H9 (cell line): ENCODE measurements at regions not wholly inside any gene's neighbourhood (a gene's known extent, or its start where the extent isn't known, plus 50 kb on each side); places are given as distances from the start of the nearest gene placed in this dataset.

Experiments
- DNase-seq: peaks from one replicate; pipeline ENCODE4 v3.0.0-alpha.2; 2017
- H2AFZ ChIP-seq: one replicate; pipeline ENCODE4 v1.6.1; 2013; ENCODE audit warnings: mild to moderate bottlenecking, low read length, control low read depth, moderate library complexity
- H2AK5ac ChIP-seq: 2 replicates; pipeline ENCODE4 v1.6.1; 2013; ENCODE audit warnings: low read length, control low read depth, mixed read lengths; ENCODE audit not compliant: insufficient read length
- H2BK120ac ChIP-seq: one replicate; pipeline ENCODE4 v1.6.1; 2013; ENCODE audit warnings: low read depth, mild to moderate bottlenecking, low read length, control low read depth, inconsistent platforms; ENCODE audit not compliant: poor library complexity, severe bottlenecking
- H2BK12ac ChIP-seq: 2 replicates; pipeline ENCODE4 v1.6.1; 2013; ENCODE audit warnings: low read length, control low read depth, mixed read lengths, low read depth; ENCODE audit not compliant: insufficient read length
- H2BK15ac ChIP-seq: 2 replicates; pipeline ENCODE4 v1.6.1; 2013; ENCODE audit warnings: low read depth, low read length, control low read depth
- H2BK20ac ChIP-seq: one replicate; pipeline ENCODE4 v1.6.1; 2013; ENCODE audit warnings: low read depth, mild to moderate bottlenecking, low read length, control low read depth, inconsistent platforms; ENCODE audit not compliant: poor library complexity, severe bottlenecking
- H2BK5ac ChIP-seq: 2 replicates; pipeline ENCODE4 v1.6.1; 2013; ENCODE audit warnings: low read length, control low read depth, mixed read lengths; ENCODE audit not compliant: insufficient read length
- H3K14ac ChIP-seq: 2 replicates; pipeline ENCODE4 v1.6.1; 2013; ENCODE audit warnings: low read length, control low read depth; ENCODE audit not compliant: insufficient read depth
- H3K18ac ChIP-seq: 2 replicates; pipeline ENCODE4 v1.6.1; 2013; ENCODE audit warnings: low read depth, mild to moderate bottlenecking, mixed read lengths, low read length, control low read depth; ENCODE audit not compliant: insufficient read length
- H3K23ac ChIP-seq: 2 replicates; pipeline ENCODE4 v1.6.1; 2013; ENCODE audit warnings: low read length, control low read depth, mixed read lengths, low read depth; ENCODE audit not compliant: insufficient read length
- H3K23me2 ChIP-seq: 2 replicates; pipeline ENCODE4 v1.6.1; 2013; ENCODE audit warnings: low read depth, mild to moderate bottlenecking, mixed read lengths, low read length, control low read depth; ENCODE audit not compliant: insufficient read length, poor library complexity, severe bottlenecking
- H3K27ac ChIP-seq: 2 replicates; pipeline ENCODE4 v1.5.1; 2013; ENCODE audit warnings: low read length, control low read depth, mixed read lengths, low read depth; ENCODE audit not compliant: insufficient read length
- H3K27me3 ChIP-seq: 2 replicates; pipeline ENCODE4 v1.6.1; 2013; ENCODE audit warnings: low read length, control low read depth, inconsistent platforms; ENCODE audit not compliant: insufficient read depth
- H3K4ac ChIP-seq: 2 replicates; pipeline ENCODE4 v1.6.1; 2013; ENCODE audit warnings: low read depth, mild to moderate bottlenecking, control low read depth, inconsistent platforms, low read length, moderate library complexity
- H3K4me1 ChIP-seq: 2 replicates; pipeline ENCODE4 v1.6.1; 2013; ENCODE audit warnings: low read length, control low read depth, inconsistent platforms; ENCODE audit not compliant: insufficient read depth
- H3K4me2 ChIP-seq: 2 replicates; pipeline ENCODE4 v1.6.1; 2013; ENCODE audit warnings: low read length, control low read depth, mixed read lengths; ENCODE audit not compliant: insufficient read length, insufficient read depth
- H3K56ac ChIP-seq: 2 replicates; pipeline ENCODE4 v1.6.1; 2013; ENCODE audit warnings: low read depth, mild to moderate bottlenecking, mixed read lengths, low read length, control low read depth; ENCODE audit not compliant: insufficient read length
- H3K79me1 ChIP-seq: 2 replicates; pipeline ENCODE4 v1.6.1; 2013; ENCODE audit warnings: low read depth, mild to moderate bottlenecking, moderate library complexity, low read length, control low read depth, inconsistent platforms; ENCODE audit not compliant: insufficient read depth, poor library complexity, severe bottlenecking
- H3K79me2 ChIP-seq: 2 replicates; pipeline ENCODE4 v1.6.1; 2013; ENCODE audit warnings: low read length, control low read depth, inconsistent platforms; ENCODE audit not compliant: insufficient read depth
- H3K9ac ChIP-seq: 2 replicates; pipeline ENCODE4 v1.6.1; 2013; ENCODE audit warnings: low read length, control low read depth, mixed read lengths; ENCODE audit not compliant: insufficient read length; ENCODE audit errors: extremely low read depth
- H3K9me3 ChIP-seq: one replicate; pipeline ENCODE4 v1.6.1; 2013; ENCODE audit warnings: low read depth, low read length, inconsistent platforms; ENCODE audit not compliant: control insufficient read depth
- H3T11ph ChIP-seq: one replicate; pipeline ENCODE4 v1.6.1; 2013; ENCODE audit warnings: mild to moderate bottlenecking, low read length, control low read depth, inconsistent platforms
- H4K20me1 ChIP-seq: one replicate; pipeline ENCODE4 v1.6.1; 2013; ENCODE audit not compliant: control insufficient read depth, insufficient read length, insufficient read depth
- H4K5ac ChIP-seq: 2 replicates; pipeline ENCODE4 v1.6.1; 2013; ENCODE audit warnings: low read depth, mild to moderate bottlenecking, mixed read lengths, low read length, control low read depth; ENCODE audit not compliant: insufficient read length
- H4K8ac ChIP-seq: replicated peaks from 2 replicates; pipeline ENCODE4 v1.6.1; 2013; ENCODE audit warnings: low read length, control low read depth, mixed read lengths, low read depth; ENCODE audit not compliant: insufficient read length
- H4K91ac ChIP-seq: 2 replicates; pipeline ENCODE4 v1.6.1; 2013; ENCODE audit warnings: low read depth, mild to moderate bottlenecking, moderate library complexity, mixed read lengths, low read length, control low read depth; ENCODE audit not compliant: insufficient read length
- H3K27ac Mint-ChIP-seq, 3 experiments: 2 replicates in 2 of 3; 3 replicates in 1 of 3; pipeline ENCODE4 v1.8.0; 2020 to 2021; ENCODE audit warnings: mixed read lengths in 3 of 3, mild to moderate bottlenecking in 1 of 3, moderate library complexity in 1 of 3
- H3K27me3 Mint-ChIP-seq: 2 replicates; pipeline ENCODE4 v1.8.0; 2021; ENCODE audit warnings: low read depth, mild to moderate bottlenecking, moderate library complexity, mixed read lengths
- H3K36me3 Mint-ChIP-seq, 3 experiments: 2 replicates in 2 of 3; 3 replicates in 1 of 3; pipeline ENCODE4 v1.8.0; 2020 to 2021; ENCODE audit warnings: low read depth in 3 of 3, mixed read lengths in 3 of 3; ENCODE audit not compliant: insufficient read depth in 1 of 3
- H3K4me1 Mint-ChIP-seq, 2 experiments: 2 replicates each; pipeline ENCODE4 v1.8.0; 2020; ENCODE audit warnings: mixed read lengths in 2 of 2
- H3K4me3 Mint-ChIP-seq, 2 experiments: 2 replicates in 1 of 2; 3 replicates in 1 of 2; pipeline ENCODE4 v1.8.0; 2020 to 2021; ENCODE audit warnings: mild to moderate bottlenecking in 2 of 2, mixed read lengths in 2 of 2, moderate library complexity in 1 of 2
- H3K9me3 Mint-ChIP-seq, 2 experiments: 2 replicates in 1 of 2; 3 replicates in 1 of 2; pipeline ENCODE4 v1.8.0; 2020; ENCODE audit warnings: mild to moderate bottlenecking in 2 of 2, mixed read lengths in 2 of 2, moderate library complexity in 1 of 2
- WGBS: extraction: QIAGEN DNeasy Blood & Tissue Kit; methylation state at CpG from one replicate; pipeline ENCODE4 v1.1.7; 2013; ENCODE audit warnings: missing lambda C conversion rate, low lambda C conversion rate, mixed read lengths; ENCODE audit not compliant: insufficient read length; ENCODE audit errors: extremely low coverage; 5-methylcytosine and 5-hydroxymethylcytosine counted together
- TF ChIP-seq, protein P1 (sequence below): fragments of 200-600 bp; sonication (generic); conservative IDR thresholded peaks from 3 replicates; pipeline ENCODE4 v1.8.0; 2021; ENCODE audit warnings: antibody characterized with exemption, mild to moderate bottlenecking

DNA sequence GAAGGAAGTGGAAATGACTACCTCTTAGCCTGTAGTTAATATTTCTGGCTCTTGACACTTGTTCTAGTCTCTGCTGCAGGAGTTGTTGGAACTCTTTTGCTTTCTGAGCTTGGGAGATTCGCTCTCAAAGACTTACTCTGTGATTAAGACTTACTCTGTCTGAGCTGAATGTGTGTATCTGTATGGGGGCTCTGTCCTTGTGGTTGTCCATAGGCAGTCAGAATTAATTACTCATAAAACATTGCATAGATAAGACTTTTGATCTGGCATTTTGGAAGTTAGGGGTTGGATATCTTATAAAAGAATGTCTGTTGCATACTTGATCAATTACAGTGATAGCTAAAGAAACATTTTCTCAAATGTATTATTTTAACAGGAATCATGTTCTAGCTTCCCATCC, 199.2 kb upstream of the KIAA1217 start:
- Mint-ChIP-seq H3K36me3 (no peaks in the 10 kb centered on the region), H3K4me3 (no peak overlapping the region), H3K27me3 (no peaks in the 10 kb centered on the region), H3K9me3 (no peaks in the 10 kb centered on the region), H3K4me1 (peaks cover 23 to 26% of the 10 kb centered on the region in 2 experiments), H3K27ac (no peak overlapping the region)
- Histone ChIP-seq H3K27me3 (no peaks in the 10 kb centered on the region), H3K23ac (no peak overlapping the region), H2BK15ac (no peak overlapping the region), H2BK120ac (no peak overlapping the region), H2BK5ac (no peak overlapping the region), H3K9me3 (no peaks in the 10 kb centered on the region), H3K79me1 (no peaks in the 10 kb centered on the region), H4K20me1 (no peaks in the 10 kb centered on the region), H2AK5ac (no peak overlapping the region), H3K4me1 (peaks cover 5% of the 10 kb centered on the region; the same call in 1 of the 2 replicates), H3T11ph (no peak overlapping the region), H2BK12ac (no peak overlapping the region), H3K79me2 (no peaks in the 10 kb centered on the region), H3K18ac (no peak overlapping the region), H3K56ac (no peak overlapping the region), H3K9ac (no peak overlapping the region), H3K14ac (no peak overlapping the region), H4K5ac (no peak overlapping the region), H4K8ac (no peak overlapping the region), H4K91ac (no peak overlapping the region), H3K4ac (no peak overlapping the region), H3K23me2 (no peaks in the 10 kb centered on the region), H3K4me2 (no peak overlapping the region), H2BK20ac (no peak overlapping the region), H2AFZ (no peak overlapping the region), H3K27ac (no peak overlapping the region)
- no peak for DNase-seq
- TF ChIP-seq, protein P1, sequence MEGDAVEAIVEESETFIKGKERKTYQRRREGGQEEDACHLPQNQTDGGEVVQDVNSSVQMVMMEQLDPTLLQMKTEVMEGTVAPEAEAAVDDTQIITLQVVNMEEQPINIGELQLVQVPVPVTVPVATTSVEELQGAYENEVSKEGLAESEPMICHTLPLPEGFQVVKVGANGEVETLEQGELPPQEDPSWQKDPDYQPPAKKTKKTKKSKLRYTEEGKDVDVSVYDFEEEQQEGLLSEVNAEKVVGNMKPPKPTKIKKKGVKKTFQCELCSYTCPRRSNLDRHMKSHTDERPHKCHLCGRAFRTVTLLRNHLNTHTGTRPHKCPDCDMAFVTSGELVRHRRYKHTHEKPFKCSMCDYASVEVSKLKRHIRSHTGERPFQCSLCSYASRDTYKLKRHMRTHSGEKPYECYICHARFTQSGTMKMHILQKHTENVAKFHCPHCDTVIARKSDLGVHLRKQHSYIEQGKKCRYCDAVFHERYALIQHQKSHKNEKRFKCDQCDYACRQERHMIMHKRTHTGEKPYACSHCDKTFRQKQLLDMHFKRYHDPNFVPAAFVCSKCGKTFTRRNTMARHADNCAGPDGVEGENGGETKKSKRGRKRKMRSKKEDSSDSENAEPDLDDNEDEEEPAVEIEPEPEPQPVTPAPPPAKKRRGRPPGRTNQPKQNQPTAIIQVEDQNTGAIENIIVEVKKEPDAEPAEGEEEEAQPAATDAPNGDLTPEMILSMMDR, result no peak
- WGBS, result no CpG with 5 or more reads among the region's 1 CpG
